ENCODE measurements at regions not wholly inside any gene's neighbourhood (a gene's known extent, or its start where the extent isn't known, plus 50 kb on each side); places are given as distances from the start of the nearest gene placed in this dataset.
"Not testable (repeated sequence)": the region's sequence is repeated elsewhere in the genome, so short reads cannot be mapped to it uniquely, and the experiment has no call there.

GRCh38 chr6:113375466-113375865, 481.7 kb upstream of the MARCKS start:
- TF ChIP-seq CTCF, EP300 (IDR thresholded peaks at IDR 0.05): not testable (repeated sequence)

All from ovary (tissue), 3 donors.